Gastrocnemius medialis (tissue), 4 donors: ENCODE measurements at regions not wholly inside any gene's neighbourhood (a gene's known extent, or its start where the extent isn't known, plus 50 kb on each side); places are given as distances from the start of the nearest gene placed in this dataset.
"Not testable (repeated sequence)": the region's sequence is repeated elsewhere in the genome, so short reads cannot be mapped to it uniquely, and the experiment has no call there.

Source experiments
- ATAC-seq, 2 donors: fragments of 150-250 bp; one replicate each; pipeline ENCODE4 v1.9.1; 2016
- DNase-seq, 2 donors: peaks; one replicate each; pipeline ENCODE4 v3.0.0-alpha.2; 2019
- H3K27ac ChIP-seq, 4 donors: fragments of 200-600 bp; sonication (generic); 1 replicate in 1 of 4; 2 replicates in 3 of 4; pipeline ENCODE4 v1.5.1; 2016 to 2018; ENCODE audit warnings: mild to moderate bottlenecking in 2 of 4, moderate library complexity in 1 of 4
- H3K27me3 ChIP-seq, 3 donors: fragments of 200-600 bp; sonication (generic) in 2 of 3; 1 replicate in 1 of 3; 2 replicates in 2 of 3; pipeline versions ENCODE4 v1.5.1 to v1.6.0; 2016 to 2019; ENCODE audit warnings: mild to moderate bottlenecking in 1 of 3, moderate library complexity in 1 of 3
- H3K36me3 ChIP-seq, 2 donors: fragments of 200-600 bp; sonication (generic) in 1 of 2; one replicate each; pipeline ENCODE4 v1.5.1; 2017 to 2018
- H3K4me1 ChIP-seq, 2 donors: fragments of 200-600 bp; sonication (generic) in 1 of 2; one replicate each; pipeline ENCODE4 v1.5.1; 2016 to 2017; ENCODE audit warnings: mild to moderate bottlenecking in 2 of 2
- H3K4me3 ChIP-seq, 4 donors: fragments of 200-600 bp; sonication (generic) in 3 of 4; 1 replicate in 1 of 4; 2 replicates in 3 of 4; pipeline ENCODE4 v1.5.1; 2016 to 2019; ENCODE audit warnings: mild to moderate bottlenecking in 2 of 4
- H3K9me3 ChIP-seq, 3 donors: fragments of 200-600 bp; sonication (generic) in 2 of 3; 1 replicate in 1 of 3; 2 replicates in 2 of 3; pipeline ENCODE4 v1.5.1; 2016 to 2019
- POLR2A ChIP-seq, 2 donors: fragments of 450-650 bp; IDR thresholded peaks; one replicate each; pipeline ENCODE4 v1.6.1; 2017; ENCODE audit warnings: antibody characterized with exemption in 2 of 2, mild to moderate bottlenecking in 2 of 2, moderate library complexity in 2 of 2
- in situ Hi-C, 4 donors: fragments of 200-750 bp; cut with MboI; loops; one replicate each; pipeline versions ENCODE4 v1.15.0 to v1.8.0; 2017; ENCODE audit warnings: low sequenced_read_pairs in 4 of 4
- intact Hi-C: fragments of 100-400 bp; cut with DNase I; formaldehyde crosslinking; loops from one replicate; pipeline ENCODE4 v1.15.1; 2023; ENCODE audit warnings: low total_unique reads
- TF ChIP-seq, protein P1 (sequence below), 5 experiments: fragments of 450-650 bp in 3 of 5; fragments of 200-600 bp in 2 of 5; sonication (generic) in 2 of 5; IDR thresholded peaks in 4 of 5; conservative IDR thresholded peaks in 1 of 5; 1 replicate in 4 of 5; 2 replicates in 1 of 5; pipeline ENCODE4 v1.5.1; 2016 to 2019; ENCODE audit warnings: antibody characterized with exemption in 5 of 5, mild to moderate bottlenecking in 3 of 5, moderate library complexity in 3 of 5

DNA sequence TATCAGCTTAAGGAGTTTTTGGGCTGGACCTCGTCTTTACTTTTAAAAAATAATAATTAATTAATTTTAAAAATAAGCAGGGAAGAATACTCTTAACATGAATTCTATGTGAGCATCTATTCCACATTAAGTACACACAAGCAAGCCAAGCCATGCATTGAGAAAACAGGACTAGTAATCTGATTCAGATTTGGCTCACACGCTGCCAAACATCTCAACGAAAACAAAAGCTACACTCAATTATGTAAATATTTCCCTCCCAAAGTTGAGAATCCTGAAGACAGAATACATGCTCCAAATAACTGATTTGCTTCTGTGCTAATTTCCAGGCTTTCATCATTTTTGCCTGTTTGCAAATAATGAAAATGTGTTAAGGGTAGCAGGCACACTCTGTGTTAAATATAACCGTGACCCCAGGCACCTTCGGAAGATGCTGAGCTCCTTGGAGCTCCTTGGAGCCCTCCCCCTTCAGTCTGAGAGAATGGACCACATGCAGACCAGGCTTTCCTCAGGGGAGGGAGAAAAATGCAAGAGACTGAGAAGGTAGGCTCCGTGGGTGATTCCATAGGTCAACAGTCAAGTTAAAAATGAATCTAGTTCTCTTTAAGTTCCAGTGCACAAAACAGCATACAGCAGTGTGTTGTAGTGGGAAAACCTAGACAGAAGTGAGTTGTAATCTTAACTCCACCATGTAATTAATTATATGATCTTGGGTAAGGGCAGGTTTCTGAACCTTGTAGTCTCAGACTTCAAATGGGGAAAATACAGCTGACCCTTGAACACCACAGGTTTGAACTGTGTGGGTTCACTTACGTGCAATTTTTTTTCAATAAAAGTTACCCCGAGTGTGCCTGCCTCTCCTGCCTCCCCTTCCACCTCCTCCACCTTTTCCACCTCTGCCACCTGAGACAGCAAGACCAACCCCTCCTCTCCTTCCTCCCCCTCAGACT lies 161.3 kb upstream of the RREB1 start:
- no peak for ATAC-seq
- Histone ChIP-seq H3K4me3 (no peak overlapping the region), H3K27me3 (no peaks in the 10 kb centered on the region), H3K4me1 (peaks cover 13 to 18% of the 10 kb centered on the region in 2 donors), H3K27ac (no peak overlapping the region), H3K36me3 (no peaks in the 10 kb centered on the region), H3K9me3 (peaks cover 0 to 4% (median 0%) of the 10 kb centered on the region in 3 donors)
- DNase-seq: no peak
- TF ChIP-seq, protein P1, sequence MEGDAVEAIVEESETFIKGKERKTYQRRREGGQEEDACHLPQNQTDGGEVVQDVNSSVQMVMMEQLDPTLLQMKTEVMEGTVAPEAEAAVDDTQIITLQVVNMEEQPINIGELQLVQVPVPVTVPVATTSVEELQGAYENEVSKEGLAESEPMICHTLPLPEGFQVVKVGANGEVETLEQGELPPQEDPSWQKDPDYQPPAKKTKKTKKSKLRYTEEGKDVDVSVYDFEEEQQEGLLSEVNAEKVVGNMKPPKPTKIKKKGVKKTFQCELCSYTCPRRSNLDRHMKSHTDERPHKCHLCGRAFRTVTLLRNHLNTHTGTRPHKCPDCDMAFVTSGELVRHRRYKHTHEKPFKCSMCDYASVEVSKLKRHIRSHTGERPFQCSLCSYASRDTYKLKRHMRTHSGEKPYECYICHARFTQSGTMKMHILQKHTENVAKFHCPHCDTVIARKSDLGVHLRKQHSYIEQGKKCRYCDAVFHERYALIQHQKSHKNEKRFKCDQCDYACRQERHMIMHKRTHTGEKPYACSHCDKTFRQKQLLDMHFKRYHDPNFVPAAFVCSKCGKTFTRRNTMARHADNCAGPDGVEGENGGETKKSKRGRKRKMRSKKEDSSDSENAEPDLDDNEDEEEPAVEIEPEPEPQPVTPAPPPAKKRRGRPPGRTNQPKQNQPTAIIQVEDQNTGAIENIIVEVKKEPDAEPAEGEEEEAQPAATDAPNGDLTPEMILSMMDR (IDR thresholded peaks at IDR 0.05 in 4 of 5, conservative IDR thresholded peaks at IDR 0.05 in 1 of 5): no peak
- no peak for TF ChIP-seq POLR2A (IDR thresholded peaks at IDR 0.05)
- intact Hi-C loops (no loop called here), in situ Hi-C loops (loop anchor here in 2 of 4 donors (25.0 kb wide), 2 partner anchors 209 to 291 kb away; no protein-coding TSS in a partner anchor)

GRCh38 chr6:6950373-6951145 lies 157.2 kb upstream of the RREB1 start:
- intact Hi-C loops (no loop called here), in situ Hi-C loops (no loop called here)
- ATAC-seq: no peak
- no peaks in the 10 kb centered on the region for H3K27me3 ChIP-seq
- peaks cover 0 to 4% (median 0%) of the 10 kb centered on the region in 3 donors for H3K9me3 ChIP-seq
- no peak overlapping the region for H3K27ac ChIP-seq
- H3K36me3 ChIP-seq: no peaks in the 10 kb centered on the region
- no peaks in the 10 kb centered on the region for H3K4me1 ChIP-seq
- DNase-seq: no peak
- H3K4me3 ChIP-seq: no peak overlapping the region
- TF ChIP-seq, protein P1 (IDR thresholded peaks at IDR 0.05 in 4 of 5, conservative IDR thresholded peaks at IDR 0.05 in 1 of 5): no peak
- TF ChIP-seq POLR2A (IDR thresholded peaks at IDR 0.05): no peak

DNA sequence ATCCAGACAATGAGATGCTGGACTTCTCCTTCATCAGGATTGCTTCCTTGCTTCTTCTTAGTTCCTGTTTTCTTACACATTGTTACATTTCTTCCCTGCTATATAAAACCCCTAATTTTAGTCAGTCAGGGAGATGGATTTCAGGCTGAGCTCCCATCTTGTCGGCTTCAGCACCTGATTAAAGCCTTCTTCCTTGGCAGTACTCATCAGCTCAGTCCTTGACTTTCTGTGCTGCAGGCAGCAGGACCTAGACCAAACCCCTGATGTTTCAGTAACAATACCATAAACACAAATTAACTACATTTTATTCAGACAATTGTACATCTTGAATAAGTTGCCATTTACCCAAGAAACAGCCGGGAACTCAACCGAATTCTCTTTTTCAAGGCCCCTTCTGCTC lies 156.4 kb upstream of the RREB1 start:
- no peaks in the 10 kb centered on the region for H3K36me3 ChIP-seq
- no peak for ATAC-seq
- in situ Hi-C loops (no loop called here), intact Hi-C loops (no loop called here)
- TF ChIP-seq POLR2A (IDR thresholded peaks at IDR 0.05): no peak
- TF ChIP-seq, protein P1 (IDR thresholded peaks at IDR 0.05 in 4 of 5, conservative IDR thresholded peaks at IDR 0.05 in 1 of 5): no peak
- DNase-seq: no peak
- H3K9me3 ChIP-seq: peaks cover 0 to 4% (median 0%) of the 10 kb centered on the region in 3 donors
- no peaks in the 10 kb centered on the region for H3K4me1 ChIP-seq
- H3K27me3 ChIP-seq: no peaks in the 10 kb centered on the region
- H3K4me3 ChIP-seq: no peak overlapping the region
- H3K27ac ChIP-seq: no peak overlapping the region

DNA sequence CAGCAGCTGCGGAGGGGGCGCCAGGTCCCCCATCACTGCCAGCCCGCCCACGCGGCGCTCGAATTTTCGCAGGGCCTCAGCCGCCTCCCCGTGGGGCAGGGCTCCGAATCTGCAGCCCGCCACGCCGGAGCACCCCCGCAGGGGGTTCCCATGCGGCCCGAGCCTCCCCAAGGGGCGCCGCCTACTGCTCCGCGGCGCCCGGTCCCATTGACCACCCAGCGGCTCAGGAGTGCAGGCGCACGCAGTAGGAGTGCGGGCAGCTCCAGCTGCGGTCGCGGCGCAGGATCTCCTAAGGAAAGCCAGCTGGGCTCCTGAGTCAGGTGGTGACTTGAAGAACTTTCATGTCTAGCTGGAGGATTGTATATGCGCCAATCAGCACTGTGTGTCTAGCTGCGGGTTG lies 155.3 kb upstream of the RREB1 start:
- no peak overlapping the region for H3K27ac ChIP-seq
- peaks cover 0 to 4% (median 0%) of the 10 kb centered on the region in 3 donors for H3K9me3 ChIP-seq
- in situ Hi-C loops (no loop called here), intact Hi-C loops (no loop called here)
- no peak overlapping the region for H3K4me3 ChIP-seq
- ATAC-seq: no peak
- H3K27me3 ChIP-seq: no peaks in the 10 kb centered on the region
- H3K36me3 ChIP-seq: no peaks in the 10 kb centered on the region
- no peak for TF ChIP-seq POLR2A (IDR thresholded peaks at IDR 0.05)
- TF ChIP-seq, protein P1 (IDR thresholded peaks at IDR 0.05 in 4 of 5, conservative IDR thresholded peaks at IDR 0.05 in 1 of 5): no peak
- no peak for DNase-seq
- H3K4me1 ChIP-seq: no peaks in the 10 kb centered on the region

DNA sequence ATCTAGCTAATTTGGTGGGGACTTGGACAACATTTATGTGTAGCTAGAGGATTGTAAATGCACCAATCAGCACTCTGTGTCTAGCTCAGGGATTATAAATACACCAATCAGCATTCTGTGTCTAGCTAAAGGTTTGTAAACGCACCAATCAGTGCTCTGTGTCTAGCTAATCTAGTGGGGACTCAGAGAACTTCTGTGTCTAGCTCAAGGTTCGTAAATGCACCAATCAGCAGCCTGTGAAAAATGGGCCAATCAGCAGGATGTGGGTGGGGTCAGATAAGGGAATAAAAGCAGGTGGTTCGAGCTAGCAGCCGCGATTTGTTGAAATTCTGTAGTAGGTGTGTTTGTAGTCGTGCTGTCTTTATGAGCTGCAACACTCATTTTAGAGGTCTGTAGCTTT lies 154.8 kb upstream of the RREB1 start:
- intact Hi-C loops, in situ Hi-C loops, H3K4me3 ChIP-seq, H3K36me3 ChIP-seq, H3K4me1 ChIP-seq, H3K27me3 ChIP-seq, ATAC-seq, DNase-seq, H3K27ac ChIP-seq, H3K9me3 ChIP-seq: not testable (repeated sequence)
